ENCODE measurements at regions not wholly inside any gene's neighbourhood (a gene's known extent, or its start where the extent isn't known, plus 50 kb on each side); places are given as distances from the start of the nearest gene placed in this dataset.

DNA sequence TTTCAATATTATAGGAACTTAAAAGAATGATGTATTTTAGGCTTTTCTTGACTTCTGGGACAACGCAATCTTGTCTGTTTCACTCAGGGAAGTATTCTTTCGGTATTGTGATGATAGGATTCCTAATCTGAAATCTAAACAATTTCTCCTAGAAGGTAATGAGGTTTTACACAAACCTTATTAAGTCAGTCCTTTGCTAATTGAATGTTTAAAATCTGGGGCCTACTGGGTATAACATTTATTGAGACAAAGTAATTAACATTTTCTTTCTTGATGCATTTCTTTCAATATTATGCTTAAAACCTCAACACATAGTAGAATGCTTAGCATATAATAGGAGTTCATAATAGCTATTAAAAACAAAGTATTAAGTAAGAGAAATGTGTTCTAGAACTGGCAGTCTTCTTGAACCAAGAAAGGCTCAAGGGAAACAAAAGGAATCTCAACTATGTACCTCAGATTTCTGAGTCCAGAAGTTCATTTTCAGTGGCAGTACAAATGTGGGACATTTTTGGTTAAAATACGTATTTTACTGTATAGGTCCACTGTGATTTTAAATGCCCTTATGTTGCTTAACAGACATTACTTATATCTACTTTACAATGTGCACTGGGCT, 121.4 kb upstream of the BMP2 start:
- TF ChIP-seq, protein P1, sequence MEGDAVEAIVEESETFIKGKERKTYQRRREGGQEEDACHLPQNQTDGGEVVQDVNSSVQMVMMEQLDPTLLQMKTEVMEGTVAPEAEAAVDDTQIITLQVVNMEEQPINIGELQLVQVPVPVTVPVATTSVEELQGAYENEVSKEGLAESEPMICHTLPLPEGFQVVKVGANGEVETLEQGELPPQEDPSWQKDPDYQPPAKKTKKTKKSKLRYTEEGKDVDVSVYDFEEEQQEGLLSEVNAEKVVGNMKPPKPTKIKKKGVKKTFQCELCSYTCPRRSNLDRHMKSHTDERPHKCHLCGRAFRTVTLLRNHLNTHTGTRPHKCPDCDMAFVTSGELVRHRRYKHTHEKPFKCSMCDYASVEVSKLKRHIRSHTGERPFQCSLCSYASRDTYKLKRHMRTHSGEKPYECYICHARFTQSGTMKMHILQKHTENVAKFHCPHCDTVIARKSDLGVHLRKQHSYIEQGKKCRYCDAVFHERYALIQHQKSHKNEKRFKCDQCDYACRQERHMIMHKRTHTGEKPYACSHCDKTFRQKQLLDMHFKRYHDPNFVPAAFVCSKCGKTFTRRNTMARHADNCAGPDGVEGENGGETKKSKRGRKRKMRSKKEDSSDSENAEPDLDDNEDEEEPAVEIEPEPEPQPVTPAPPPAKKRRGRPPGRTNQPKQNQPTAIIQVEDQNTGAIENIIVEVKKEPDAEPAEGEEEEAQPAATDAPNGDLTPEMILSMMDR (IDR thresholded peaks at IDR 0.05) = no peak
- no peak for TF ChIP-seq POLR2A (IDR thresholded peaks at IDR 0.05)
